Panc1 (cell line): ENCODE measurements at regions not wholly inside any gene's neighbourhood (a gene's known extent, or its start where the extent isn't known, plus 50 kb on each side); places are given as distances from the start of the nearest gene placed in this dataset.

Source experiments
- POLR2AphosphoS5 ChIP-seq: IDR thresholded peaks from 2 replicates; pipeline ENCODE4 v1.6.1; 2012; ENCODE audit warnings: mild to moderate bottlenecking, low read depth, low read length, moderate library complexity
- SIN3A ChIP-seq: IDR thresholded peaks from 2 replicates; pipeline ENCODE4 v1.6.1; 2012; ENCODE audit warnings: low read depth, mild to moderate bottlenecking, low read length, moderate library complexity, borderline replicate concordance; ENCODE audit not compliant: insufficient read depth
- TCF7L2 ChIP-seq: IDR thresholded peaks from 2 replicates; pipeline ENCODE4 v1.6.1; 2011; ENCODE audit warnings: mild to moderate bottlenecking, low read depth, low read length, inconsistent platforms
- TF ChIP-seq, protein P1 (sequence below): fragments of 450-650 bp; IDR thresholded peaks from 2 replicates; pipeline ENCODE4 v1.5.1; 2017; ENCODE audit warnings: mild to moderate bottlenecking
- TF ChIP-seq, protein P2 (sequence below), 2 experiments: IDR thresholded peaks; 2 replicates each; pipeline ENCODE4 v1.6.1; 2011 to 2012; ENCODE audit warnings: low read depth in 2 of 2, control low read depth in 1 of 2, low read length in 1 of 2, mild to moderate bottlenecking in 1 of 2, moderate library complexity in 1 of 2; ENCODE audit not compliant: insufficient read depth in 1 of 2

DNA sequence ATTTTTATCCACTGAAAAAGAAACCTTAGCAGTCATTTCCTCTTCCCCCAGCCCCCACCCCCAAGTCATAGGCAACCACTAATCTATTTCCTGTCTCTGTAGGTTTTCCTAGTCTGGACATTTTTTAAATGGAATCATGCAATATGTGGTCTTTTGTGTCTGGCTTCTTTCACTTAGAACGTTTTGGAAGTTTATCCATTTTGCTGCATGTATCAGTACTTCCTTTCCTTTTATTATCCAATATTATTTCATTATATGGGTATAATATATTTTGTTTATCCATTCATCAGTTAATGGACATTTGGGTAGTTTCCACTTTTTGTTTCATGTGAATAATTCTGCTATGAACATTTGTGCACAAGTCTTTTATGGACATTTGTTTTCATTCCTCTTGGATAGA, 99.3 kb upstream of the BMP5 start:
- TF ChIP-seq, protein P1, sequence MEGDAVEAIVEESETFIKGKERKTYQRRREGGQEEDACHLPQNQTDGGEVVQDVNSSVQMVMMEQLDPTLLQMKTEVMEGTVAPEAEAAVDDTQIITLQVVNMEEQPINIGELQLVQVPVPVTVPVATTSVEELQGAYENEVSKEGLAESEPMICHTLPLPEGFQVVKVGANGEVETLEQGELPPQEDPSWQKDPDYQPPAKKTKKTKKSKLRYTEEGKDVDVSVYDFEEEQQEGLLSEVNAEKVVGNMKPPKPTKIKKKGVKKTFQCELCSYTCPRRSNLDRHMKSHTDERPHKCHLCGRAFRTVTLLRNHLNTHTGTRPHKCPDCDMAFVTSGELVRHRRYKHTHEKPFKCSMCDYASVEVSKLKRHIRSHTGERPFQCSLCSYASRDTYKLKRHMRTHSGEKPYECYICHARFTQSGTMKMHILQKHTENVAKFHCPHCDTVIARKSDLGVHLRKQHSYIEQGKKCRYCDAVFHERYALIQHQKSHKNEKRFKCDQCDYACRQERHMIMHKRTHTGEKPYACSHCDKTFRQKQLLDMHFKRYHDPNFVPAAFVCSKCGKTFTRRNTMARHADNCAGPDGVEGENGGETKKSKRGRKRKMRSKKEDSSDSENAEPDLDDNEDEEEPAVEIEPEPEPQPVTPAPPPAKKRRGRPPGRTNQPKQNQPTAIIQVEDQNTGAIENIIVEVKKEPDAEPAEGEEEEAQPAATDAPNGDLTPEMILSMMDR, result no peak; the same call in 1 of the 2 replicates
- TF ChIP-seq TCF7L2 (no peak), SIN3A (no peak), POLR2AphosphoS5 (no peak)
- TF ChIP-seq, protein P2, sequence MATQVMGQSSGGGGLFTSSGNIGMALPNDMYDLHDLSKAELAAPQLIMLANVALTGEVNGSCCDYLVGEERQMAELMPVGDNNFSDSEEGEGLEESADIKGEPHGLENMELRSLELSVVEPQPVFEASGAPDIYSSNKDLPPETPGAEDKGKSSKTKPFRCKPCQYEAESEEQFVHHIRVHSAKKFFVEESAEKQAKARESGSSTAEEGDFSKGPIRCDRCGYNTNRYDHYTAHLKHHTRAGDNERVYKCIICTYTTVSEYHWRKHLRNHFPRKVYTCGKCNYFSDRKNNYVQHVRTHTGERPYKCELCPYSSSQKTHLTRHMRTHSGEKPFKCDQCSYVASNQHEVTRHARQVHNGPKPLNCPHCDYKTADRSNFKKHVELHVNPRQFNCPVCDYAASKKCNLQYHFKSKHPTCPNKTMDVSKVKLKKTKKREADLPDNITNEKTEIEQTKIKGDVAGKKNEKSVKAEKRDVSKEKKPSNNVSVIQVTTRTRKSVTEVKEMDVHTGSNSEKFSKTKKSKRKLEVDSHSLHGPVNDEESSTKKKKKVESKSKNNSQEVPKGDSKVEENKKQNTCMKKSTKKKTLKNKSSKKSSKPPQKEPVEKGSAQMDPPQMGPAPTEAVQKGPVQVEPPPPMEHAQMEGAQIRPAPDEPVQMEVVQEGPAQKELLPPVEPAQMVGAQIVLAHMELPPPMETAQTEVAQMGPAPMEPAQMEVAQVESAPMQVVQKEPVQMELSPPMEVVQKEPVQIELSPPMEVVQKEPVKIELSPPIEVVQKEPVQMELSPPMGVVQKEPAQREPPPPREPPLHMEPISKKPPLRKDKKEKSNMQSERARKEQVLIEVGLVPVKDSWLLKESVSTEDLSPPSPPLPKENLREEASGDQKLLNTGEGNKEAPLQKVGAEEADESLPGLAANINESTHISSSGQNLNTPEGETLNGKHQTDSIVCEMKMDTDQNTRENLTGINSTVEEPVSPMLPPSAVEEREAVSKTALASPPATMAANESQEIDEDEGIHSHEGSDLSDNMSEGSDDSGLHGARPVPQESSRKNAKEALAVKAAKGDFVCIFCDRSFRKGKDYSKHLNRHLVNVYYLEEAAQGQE (IDR thresholded peaks at IDR 0.05; ENCODE audit: insufficient read depth in 1 of 2, low read depth in 2 of 2, low read length in 1 of 2), result no peak
